Gastrocnemius medialis (tissue), 4 donors: ENCODE measurements at regions not wholly inside any gene's neighbourhood (a gene's known extent, or its start where the extent isn't known, plus 50 kb on each side); places are given as distances from the start of the nearest gene placed in this dataset.

Source experiments
- CTCF ChIP-seq, 5 experiments: fragments of 450-650 bp in 3 of 5; fragments of 200-600 bp in 2 of 5; sonication (generic) in 2 of 5; IDR thresholded peaks in 4 of 5; conservative IDR thresholded peaks in 1 of 5; 1 replicate in 4 of 5; 2 replicates in 1 of 5; pipeline ENCODE4 v1.5.1; 2016 to 2019; ENCODE audit warnings: antibody characterized with exemption in 5 of 5, mild to moderate bottlenecking in 3 of 5, moderate library complexity in 3 of 5
- POLR2A ChIP-seq, 2 donors: fragments of 450-650 bp; IDR thresholded peaks; one replicate each; pipeline ENCODE4 v1.6.1; 2017; ENCODE audit warnings: antibody characterized with exemption in 2 of 2, mild to moderate bottlenecking in 2 of 2, moderate library complexity in 2 of 2

- TF ChIP-seq POLR2A (IDR thresholded peaks at IDR 0.05) (no peak), CTCF (IDR thresholded peaks at IDR 0.05 in 4 of 5, conservative IDR thresholded peaks at IDR 0.05 in 1 of 5) (no peak)
Measured at GRCh38 chr17:56707312-56708219, 114.1 kb downstream of the NOG start.
